ENCODE measurements at regions not wholly inside any gene's neighbourhood (a gene's known extent, or its start where the extent isn't known, plus 50 kb on each side); places are given as distances from the start of the nearest gene placed in this dataset.

- TF ChIP-seq CTCF (IDR thresholded peaks at IDR 0.05; ENCODE audit: insufficient read depth, low read depth, low read length) (no peak), EZH2 (IDR thresholded peaks at IDR 0.05; ENCODE audit: insufficient read depth, low read length) (no peak)
Observed at GRCh38 chr5:38622723-38623129, 66.3 kb upstream of the LIFR start.

Data from astrocyte (in vitro differentiated cells and primary cell).